K562 (cell line): ENCODE measurements at regions not wholly inside any gene's neighbourhood (a gene's known extent, or its start where the extent isn't known, plus 50 kb on each side); places are given as distances from the start of the nearest gene placed in this dataset.

Experiments used
- GTF2F1 ChIP-seq: IDR thresholded peaks from 2 replicates; pipeline ENCODE4 v1.6.1; 2011; ENCODE audit warnings: low read depth, low read length, improper control_type of control experiment
- HNRNPL ChIP-seq: fragments of 200-400 bp; formaldehyde crosslinking; IDR thresholded peaks from 2 replicates; pipeline ENCODE4 v1.6.1; 2017; ENCODE audit warnings: low read depth, mild to moderate bottlenecking, low read length
- KDM5B ChIP-seq: fragments of 200-600 bp; sonication (generic); IDR thresholded peaks from 2 replicates; pipeline ENCODE4 v1.6.1; 2012; ENCODE audit warnings: low read depth, mild to moderate bottlenecking, moderate library complexity, low read length, control low read depth, inconsistent platforms; ENCODE audit not compliant: insufficient replicate concordance
- LARP7 ChIP-seq: fragments of 450-650 bp; IDR thresholded peaks from 2 replicates; pipeline ENCODE4 v1.6.1; 2016
- MAX ChIP-seq: sonication (generic); formaldehyde crosslinking; IDR thresholded peaks from 2 replicates; pipeline ENCODE4 v1.9.0; 2022; ENCODE audit warnings: mild to moderate bottlenecking, missing genetic modification reagents
- MXI1 ChIP-seq: IDR thresholded peaks from 2 replicates; pipeline ENCODE4 v1.6.1; 2011; ENCODE audit warnings: low read depth, mild to moderate bottlenecking, improper control_type of control experiment, low read length
- POLR2AphosphoS5 ChIP-seq: IDR thresholded peaks from 2 replicates; pipeline ENCODE4 v1.6.1; 2011; ENCODE audit warnings: mild to moderate bottlenecking, low read depth, low read length, moderate library complexity; ENCODE audit not compliant: control insufficient read depth, insufficient read depth
- RBM39 ChIP-seq: fragments of 200-400 bp; formaldehyde crosslinking; optimal IDR thresholded peaks from 2 replicates; pipeline ENCODE3; 2018; ENCODE audit warnings: low read depth, low read length
- SAFB2 ChIP-seq: fragments of 200-400 bp; formaldehyde crosslinking; IDR thresholded peaks from 2 replicates; pipeline ENCODE4 v1.6.1; 2018; ENCODE audit warnings: borderline replicate concordance, low read length, low read depth, moderate library complexity; ENCODE audit not compliant: severe bottlenecking
- TAF1 ChIP-seq: IDR thresholded peaks from 2 replicates; pipeline ENCODE4 v1.6.1; 2011; ENCODE audit warnings: mild to moderate bottlenecking, low read length, moderate library complexity; ENCODE audit not compliant: insufficient read depth, control insufficient read depth, severe bottlenecking; ENCODE audit errors: extremely low read depth
- USF2 ChIP-seq: sonication (generic); formaldehyde crosslinking; IDR thresholded peaks from 2 replicates; pipeline ENCODE4 v1.5.0; 2020; ENCODE audit warnings: missing genetic modification reagents
- TF ChIP-seq, protein P1 (sequence below), 3 experiments: IDR thresholded peaks in 2 of 3; conservative IDR thresholded peaks in 1 of 3; 2 replicates each; pipeline ENCODE4 v1.5.1; 2011 to 2012; ENCODE audit warnings: low read length in 3 of 3, mild to moderate bottlenecking in 3 of 3, control low read depth in 2 of 3, improper control_type of control experiment in 1 of 3, inconsistent platforms in 1 of 3, low read depth in 1 of 3, mixed read lengths in 1 of 3, moderate library complexity in 1 of 3; ENCODE audit not compliant: insufficient read depth in 2 of 3

DNA sequence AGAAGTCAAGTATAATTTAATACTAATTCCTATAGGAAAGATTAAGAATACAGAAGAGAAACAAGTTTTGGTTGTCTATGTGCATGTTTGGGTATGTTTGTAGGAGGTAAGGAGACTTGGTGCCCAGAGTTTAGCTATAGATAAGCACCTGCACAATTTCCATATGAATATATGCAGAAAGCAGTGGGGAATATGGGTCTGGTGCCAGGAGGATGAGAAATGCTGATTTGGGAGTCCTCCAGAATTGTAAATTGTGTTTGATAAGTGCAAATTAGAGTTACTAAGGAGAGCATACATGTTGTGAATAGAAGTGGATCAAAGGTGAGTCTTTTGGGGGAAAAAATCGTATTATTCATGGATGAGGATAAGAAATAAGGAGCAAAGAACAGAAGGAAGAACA lies 653.1 kb downstream of the EFNA5 start:
- no peak for TF ChIP-seq USF2 (CRISPR knock-in tag)
- TF ChIP-seq, protein P1, sequence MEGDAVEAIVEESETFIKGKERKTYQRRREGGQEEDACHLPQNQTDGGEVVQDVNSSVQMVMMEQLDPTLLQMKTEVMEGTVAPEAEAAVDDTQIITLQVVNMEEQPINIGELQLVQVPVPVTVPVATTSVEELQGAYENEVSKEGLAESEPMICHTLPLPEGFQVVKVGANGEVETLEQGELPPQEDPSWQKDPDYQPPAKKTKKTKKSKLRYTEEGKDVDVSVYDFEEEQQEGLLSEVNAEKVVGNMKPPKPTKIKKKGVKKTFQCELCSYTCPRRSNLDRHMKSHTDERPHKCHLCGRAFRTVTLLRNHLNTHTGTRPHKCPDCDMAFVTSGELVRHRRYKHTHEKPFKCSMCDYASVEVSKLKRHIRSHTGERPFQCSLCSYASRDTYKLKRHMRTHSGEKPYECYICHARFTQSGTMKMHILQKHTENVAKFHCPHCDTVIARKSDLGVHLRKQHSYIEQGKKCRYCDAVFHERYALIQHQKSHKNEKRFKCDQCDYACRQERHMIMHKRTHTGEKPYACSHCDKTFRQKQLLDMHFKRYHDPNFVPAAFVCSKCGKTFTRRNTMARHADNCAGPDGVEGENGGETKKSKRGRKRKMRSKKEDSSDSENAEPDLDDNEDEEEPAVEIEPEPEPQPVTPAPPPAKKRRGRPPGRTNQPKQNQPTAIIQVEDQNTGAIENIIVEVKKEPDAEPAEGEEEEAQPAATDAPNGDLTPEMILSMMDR (IDR thresholded peaks at IDR 0.05 in 2 of 3, conservative IDR thresholded peaks at IDR 0.05 in 1 of 3; ENCODE audit: insufficient read depth in 2 of 3, low read depth in 1 of 3, low read length in 3 of 3) = no peak
- TF ChIP-seq TAF1 = no peak
- no peak for TF ChIP-seq LARP7
- no peak for TF ChIP-seq SAFB2
- no peak for TF ChIP-seq MAX (CRISPR knock-in tag)
- TF ChIP-seq GTF2F1 = no peak
- TF ChIP-seq MXI1 = no peak
- TF ChIP-seq KDM5B = no peak
- no peak for TF ChIP-seq POLR2AphosphoS5
- no peak for TF ChIP-seq HNRNPL
- TF ChIP-seq RBM39 = no peak
